Endothelial cell of umbilical vein (primary cell): ENCODE measurements at regions not wholly inside any gene's neighbourhood (a gene's known extent, or its start where the extent isn't known, plus 50 kb on each side); places are given as distances from the start of the nearest gene placed in this dataset.

Experiments
- BruUV-seq: library from RNA; stranded (reverse); fragments of 400-500 nt; replicated peaks from 2 replicates; lab custom pipeline; 2021; lab: Mats Ljungman, UMichigan
- CTCF ChIA-PET: fragments of 300-600, 350-600 bp; sonication (Branson Sonifier 250); formaldehyde crosslinking; loops from one replicate; lab custom pipeline; 2021; ENCODE audit warnings: antibody characterized with exemption, inconsistent platforms; lab: Charles Lee
- POLR2A ChIA-PET: fragments of 300-600, 350-600 bp; sonication (Branson Sonifier 250); formaldehyde crosslinking; loops from one replicate; lab custom pipeline; 2021; ENCODE audit warnings: antibody characterized with exemption, inconsistent platforms; lab: Charles Lee
- DNase-seq: peaks from one replicate; pipeline ENCODE4 v3.0.0-alpha.2; 2011; ENCODE audit warnings: low read depth, low spot score
- FAIRE-seq: peaks from 2 replicates; lab custom pipeline; 2011; peaks lifted over from hg19 to GRCh38; lab: Jason Lieb, UNC
- H2AFZ ChIP-seq: 2 replicates; pipeline ENCODE4 v1.6.0; 2012; ENCODE audit warnings: low read depth, low read length, control low read depth, inconsistent platforms
- H3K27ac ChIP-seq: 2 replicates; pipeline ENCODE4 v1.5.1; 2011; ENCODE audit warnings: low read depth, mild to moderate bottlenecking, control low read depth, low read length, moderate library complexity; ENCODE audit not compliant: insufficient read depth
- H3K27me3 ChIP-seq, 2 experiments: 2 replicates each; pipeline versions ENCODE4 v1.6.0 to v1.6.1; 2011; ENCODE audit warnings: low read length in 2 of 2, mixed read lengths in 1 of 2; ENCODE audit not compliant: control insufficient read depth in 2 of 2, insufficient read depth in 2 of 2
- H3K36me3 ChIP-seq, 2 experiments: 2 replicates in 1 of 2; 3 replicates in 1 of 2; pipeline ENCODE4 v1.5.1; 2011; ENCODE audit warnings: low read length in 2 of 2, mild to moderate bottlenecking in 1 of 2, moderate library complexity in 1 of 2; ENCODE audit not compliant: control insufficient read depth in 2 of 2, insufficient read depth in 2 of 2; ENCODE audit errors: extremely low read depth in 1 of 2
- H3K4me1 ChIP-seq: 3 replicates; pipeline ENCODE4 v1.5.1; 2011; ENCODE audit warnings: mild to moderate bottlenecking, low read length; ENCODE audit not compliant: control insufficient read depth, insufficient read depth; ENCODE audit errors: extremely low read depth
- H3K4me2 ChIP-seq: 2 replicates; pipeline ENCODE4 v1.6.1; 2011; ENCODE audit warnings: low read length, control low read depth, mixed read lengths; ENCODE audit not compliant: insufficient read depth
- H3K4me3 ChIP-seq, 3 experiments: fragments of 200-600 bp in 1 of 3; sonication (generic), shearing (Covaris generic) in 1 of 3; replicated peaks in 1 of 3; 2 replicates each; pipeline ENCODE4 v1.5.1; 2011 to 2016; ENCODE audit warnings: control low read depth in 3 of 3, low read length in 3 of 3, mild to moderate bottlenecking in 2 of 3, inconsistent platforms in 1 of 3, low read depth in 1 of 3, moderate library complexity in 1 of 3; ENCODE audit not compliant: insufficient read depth in 1 of 3
- H3K79me2 ChIP-seq: 2 replicates; pipeline ENCODE4 v1.6.0; 2012; ENCODE audit warnings: low read length, inconsistent platforms; ENCODE audit not compliant: control insufficient read depth, insufficient read depth
- H3K9ac ChIP-seq: replicated peaks from 2 replicates; pipeline ENCODE3; 2011; ENCODE audit warnings: low read length, control low read depth; ENCODE audit not compliant: insufficient read depth; ENCODE audit errors: extremely low read depth
- H3K9me1 ChIP-seq: replicated peaks from 3 replicates; pipeline ENCODE4 v1.6.0; 2011; ENCODE audit warnings: mild to moderate bottlenecking, low read length; ENCODE audit not compliant: control insufficient read depth, insufficient read depth; ENCODE audit errors: extremely low read depth
- H3K9me3 ChIP-seq: replicated peaks from 2 replicates; pipeline ENCODE4 v1.5.1; 2012; ENCODE audit warnings: low read length, inconsistent platforms; ENCODE audit not compliant: control insufficient read depth, insufficient read depth
- H4K20me1 ChIP-seq: replicated peaks from 2 replicates; pipeline ENCODE3; 2011; ENCODE audit warnings: mild to moderate bottlenecking, low read length; ENCODE audit not compliant: control insufficient read depth, insufficient read depth; ENCODE audit errors: extremely low read depth
- EZH2 ChIP-seq: IDR thresholded peaks from 2 replicates; pipeline ENCODE4 v1.6.1; 2012; ENCODE audit warnings: borderline replicate concordance, low read depth, mild to moderate bottlenecking, moderate library complexity, low read length, inconsistent platforms; ENCODE audit not compliant: severe bottlenecking
- FOS ChIP-seq: IDR thresholded peaks from 2 replicates; pipeline ENCODE4 v1.6.1; 2011; ENCODE audit warnings: mild to moderate bottlenecking, low read length, moderate library complexity, borderline replicate concordance; ENCODE audit not compliant: insufficient read depth
- GATA2 ChIP-seq: IDR thresholded peaks from 2 replicates; pipeline ENCODE4 v1.7.0; 2011; ENCODE audit warnings: low read depth, mild to moderate bottlenecking, moderate library complexity, mixed read lengths, low read length; ENCODE audit not compliant: insufficient read length, insufficient read depth
- JUN ChIP-seq: IDR thresholded peaks from 2 replicates; pipeline ENCODE4 v1.6.1; 2011; ENCODE audit warnings: borderline replicate concordance, low read depth; ENCODE audit not compliant: insufficient read length, insufficient read depth
- MYC ChIP-seq: IDR thresholded peaks from one replicate; pipeline ENCODE4 v1.6.1; 2011; ENCODE audit warnings: mild to moderate bottlenecking, low read depth, low read length
- POLR2A ChIP-seq: IDR thresholded peaks from 2 replicates; pipeline ENCODE4 v1.6.1; 2012; ENCODE audit warnings: low read depth, mild to moderate bottlenecking, control low read depth, low read length
- POLR2AphosphoS5 ChIP-seq: IDR thresholded peaks from 2 replicates; pipeline ENCODE4 v1.6.1; 2012; ENCODE audit warnings: low read depth, mild to moderate bottlenecking, control low read depth, low read length, moderate library complexity; ENCODE audit not compliant: insufficient read depth
- dilution Hi-C: fragments of 300-500 bp; cut with MboI; formaldehyde crosslinking; loops from one replicate; pipeline ENCODE4 v1.15.0; 2019; ENCODE audit warnings: low sequenced_read_pairs; ENCODE audit not compliant: extremely low pct_ligation_motif_present
- intact Hi-C: fragments of 100-400 bp; cut with micrococcal nuclease; formaldehyde crosslinking; loops from one replicate; pipeline ENCODE4 v1.10.0; 2022
- TF ChIP-seq, protein P1 (sequence below), 2 donors: IDR thresholded peaks; 1 replicate in 1 of 2; 2 replicates in 1 of 2; pipeline ENCODE4 v1.5.1; 2011; ENCODE audit warnings: low read length in 2 of 2, mild to moderate bottlenecking in 2 of 2, moderate library complexity in 2 of 2, control low read depth in 1 of 2, inconsistent platforms in 1 of 2, low read depth in 1 of 2; ENCODE audit not compliant: insufficient read depth in 1 of 2; ENCODE audit errors: extremely low read depth in 1 of 2
- TF ChIP-seq, protein P2 (sequence below): IDR thresholded peaks from 2 replicates; pipeline ENCODE4 v1.6.1; 2011; ENCODE audit not compliant: insufficient read depth, insufficient read length

DNA sequence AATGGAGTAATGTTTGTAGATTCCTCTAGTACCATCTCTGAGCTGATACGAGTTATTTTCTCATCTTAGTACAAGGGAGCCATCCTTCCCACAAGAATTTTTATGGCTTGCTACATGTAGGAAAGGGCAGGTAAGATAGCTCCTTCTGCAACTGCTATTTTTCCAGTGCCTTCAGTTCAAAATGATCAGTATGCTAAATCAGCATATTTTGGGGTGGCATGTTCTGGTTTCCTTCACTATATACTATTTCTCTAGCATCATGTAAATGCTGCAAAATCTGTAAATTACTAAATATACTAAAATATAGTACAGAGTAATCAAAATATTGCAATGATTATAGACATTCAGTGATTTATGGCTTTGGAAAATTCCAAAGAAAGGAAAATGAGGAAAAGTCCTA, 1230.0 kb upstream of the CHAC2 start:
- Histone ChIP-seq H3K9me1 (no peaks in the 10 kb centered on the region), H3K9me3 (no peaks in the 10 kb centered on the region), H2AFZ (no peak overlapping the region), H3K79me2 (no peaks in the 10 kb centered on the region), H3K4me2 (no peak overlapping the region), H3K27me3 (no peaks in the 10 kb centered on the region), H3K27ac (no peak overlapping the region), H3K36me3 (no peaks in the 10 kb centered on the region), H4K20me1 (no peaks in the 10 kb centered on the region), H3K4me3 (no peak overlapping the region), H3K4me1 (no peaks in the 10 kb centered on the region), H3K9ac (no peak overlapping the region)
- POLR2A ChIA-PET = no interaction called here
- FAIRE-seq (no peak), DNase-seq (no peak)
- no TSS peak for BruUV-seq
- CTCF ChIA-PET = no interaction called here
- intact Hi-C loops = no loop called here
- dilution Hi-C loops = no loop called here
- TF ChIP-seq POLR2AphosphoS5 (no peak), JUN (no peak), EZH2 (no peak), MYC (no peak)

DNA sequence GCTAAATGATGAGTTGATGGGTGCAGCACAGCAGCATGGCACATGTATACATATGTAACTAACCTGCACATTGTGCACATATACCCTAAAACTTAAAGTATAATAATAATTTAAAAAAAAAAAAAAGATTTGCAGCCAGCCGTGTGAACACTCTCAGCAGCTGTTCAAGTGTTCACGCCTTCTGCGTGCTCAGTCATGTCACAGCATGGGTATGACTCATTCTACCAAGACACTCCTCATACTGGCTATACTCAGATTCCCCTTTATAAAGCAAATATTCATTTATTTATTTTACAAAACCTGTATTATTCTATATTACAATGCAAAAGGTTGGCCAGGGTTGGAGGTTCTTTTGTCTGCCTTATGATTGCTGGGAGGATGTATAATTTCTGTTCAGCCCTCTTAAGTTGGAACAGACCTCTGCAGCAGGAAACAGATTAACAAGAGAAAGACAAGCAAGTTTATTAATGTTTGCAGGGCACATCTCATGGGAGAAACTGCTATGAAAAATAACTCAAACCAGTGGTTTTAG, 1230.6 kb upstream of the CHAC2 start:
- DNase-seq = no peak
- Histone ChIP-seq H3K9me1 (no peaks in the 10 kb centered on the region), H3K4me3 (no peak overlapping the region), H3K36me3 (no peaks in the 10 kb centered on the region), H2AFZ (no peak overlapping the region), H3K27me3 (no peaks in the 10 kb centered on the region), H4K20me1 (no peaks in the 10 kb centered on the region), H3K27ac (no peak overlapping the region), H3K4me1 (no peaks in the 10 kb centered on the region), H3K4me2 (no peak overlapping the region), H3K9ac (no peak overlapping the region), H3K79me2 (no peaks in the 10 kb centered on the region), H3K9me3 (no peaks in the 10 kb centered on the region)
- dilution Hi-C loops = no loop called here
- FAIRE-seq = no peak
- no TSS peak for BruUV-seq
- TF ChIP-seq, protein P1, sequence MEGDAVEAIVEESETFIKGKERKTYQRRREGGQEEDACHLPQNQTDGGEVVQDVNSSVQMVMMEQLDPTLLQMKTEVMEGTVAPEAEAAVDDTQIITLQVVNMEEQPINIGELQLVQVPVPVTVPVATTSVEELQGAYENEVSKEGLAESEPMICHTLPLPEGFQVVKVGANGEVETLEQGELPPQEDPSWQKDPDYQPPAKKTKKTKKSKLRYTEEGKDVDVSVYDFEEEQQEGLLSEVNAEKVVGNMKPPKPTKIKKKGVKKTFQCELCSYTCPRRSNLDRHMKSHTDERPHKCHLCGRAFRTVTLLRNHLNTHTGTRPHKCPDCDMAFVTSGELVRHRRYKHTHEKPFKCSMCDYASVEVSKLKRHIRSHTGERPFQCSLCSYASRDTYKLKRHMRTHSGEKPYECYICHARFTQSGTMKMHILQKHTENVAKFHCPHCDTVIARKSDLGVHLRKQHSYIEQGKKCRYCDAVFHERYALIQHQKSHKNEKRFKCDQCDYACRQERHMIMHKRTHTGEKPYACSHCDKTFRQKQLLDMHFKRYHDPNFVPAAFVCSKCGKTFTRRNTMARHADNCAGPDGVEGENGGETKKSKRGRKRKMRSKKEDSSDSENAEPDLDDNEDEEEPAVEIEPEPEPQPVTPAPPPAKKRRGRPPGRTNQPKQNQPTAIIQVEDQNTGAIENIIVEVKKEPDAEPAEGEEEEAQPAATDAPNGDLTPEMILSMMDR (IDR thresholded peaks at IDR 0.05; ENCODE audit: extremely low read depth in 1 of 2, insufficient read depth in 1 of 2, low read depth in 1 of 2, low read length in 2 of 2) = no peak
- no peak for TF ChIP-seq JUN
- no peak for TF ChIP-seq MYC
- TF ChIP-seq POLR2A = no peak
- no peak for TF ChIP-seq EZH2
- no peak for TF ChIP-seq GATA2
- TF ChIP-seq, protein P2, sequence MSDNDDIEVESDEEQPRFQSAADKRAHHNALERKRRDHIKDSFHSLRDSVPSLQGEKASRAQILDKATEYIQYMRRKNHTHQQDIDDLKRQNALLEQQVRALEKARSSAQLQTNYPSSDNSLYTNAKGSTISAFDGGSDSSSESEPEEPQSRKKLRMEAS = no peak
- no peak for TF ChIP-seq POLR2AphosphoS5
- no peak for TF ChIP-seq FOS
- ChIA-PET POLR2A (no interaction called here), CTCF (no interaction called here)
- intact Hi-C loops = no loop called here
